Thyroid gland (tissue), 4 donors: ENCODE measurements at regions not wholly inside any gene's neighbourhood (a gene's known extent, or its start where the extent isn't known, plus 50 kb on each side); places are given as distances from the start of the nearest gene placed in this dataset.

ENCODE experiments used
- CTCF ChIP-seq, 6 experiments: fragments of 200-600 bp in 3 of 6; fragments of 450-650 bp in 3 of 6; sonication (generic) in 3 of 6; IDR thresholded peaks; one replicate each; pipeline ENCODE4 v1.5.1; 2016 to 2019; ENCODE audit warnings: antibody characterized with exemption in 6 of 6, mild to moderate bottlenecking in 2 of 6, inconsistent platforms in 1 of 6, moderate library complexity in 1 of 6
- POLR2A ChIP-seq, 2 donors: fragments of 450-650 bp; IDR thresholded peaks; one replicate each; pipeline ENCODE4 v1.6.1; 2017; ENCODE audit warnings: antibody characterized with exemption in 2 of 2, mild to moderate bottlenecking in 2 of 2, moderate library complexity in 1 of 2

- no peak for TF ChIP-seq CTCF (IDR thresholded peaks at IDR 0.05)
- no peak for TF ChIP-seq POLR2A (IDR thresholded peaks at IDR 0.05)
Observed at GRCh38 chr12:93254911-93255310, 122.8 kb upstream of the NUDT4 start.
